ENCODE measurements at regions not wholly inside any gene's neighbourhood (a gene's known extent, or its start where the extent isn't known, plus 50 kb on each side); places are given as distances from the start of the nearest gene placed in this dataset.

- no peak for TF ChIP-seq CTCF (IDR thresholded peaks at IDR 0.05)
- TF ChIP-seq EZH2 (IDR thresholded peaks at IDR 0.05), result no peak
Measured at GRCh38 chr9:14025741-14026140, 288.2 kb downstream of the NFIB start.
